B cell (primary cell): ENCODE measurements at regions not wholly inside any gene's neighbourhood (a gene's known extent, or its start where the extent isn't known, plus 50 kb on each side); places are given as distances from the start of the nearest gene placed in this dataset.

ENCODE experiments used
- ATAC-seq: fragments of 200-7000 bp; cut with Tn5 transposase; one replicate; pipeline ENCODE4 v1.10.0; 2021; ENCODE audit warnings: low read depth, mild to moderate bottlenecking, moderate number of reproducible peaks, moderate library complexity
- CTCF ChIA-PET: fragments of 350-600 bp; sonication (Branson Sonifier 250); formaldehyde crosslinking; loops from one replicate; lab custom pipeline; 2021; ENCODE audit warnings: antibody characterized with exemption, inconsistent platforms; lab: Charles Lee
- POLR2A ChIA-PET: fragments of 350-600 bp; sonication (Branson Sonifier 250); formaldehyde crosslinking; loops from one replicate; lab custom pipeline; 2021; ENCODE audit warnings: antibody characterized with exemption; lab: Charles Lee
- DNase-seq: peaks from one replicate; pipeline ENCODE4 v3.0.0; 2013
- H2AFZ ChIP-seq: 2 replicates; pipeline ENCODE4 v1.6.1; 2012; ENCODE audit warnings: mild to moderate bottlenecking, low read depth, low read length; ENCODE audit not compliant: insufficient read depth, poor library complexity, severe bottlenecking
- H3K27ac ChIP-seq, 2 donors: 1 replicate in 1 of 2; 2 replicates in 1 of 2; pipeline ENCODE4 v1.5.1; 2012 to 2013; ENCODE audit warnings: low read length in 2 of 2, mild to moderate bottlenecking in 2 of 2, moderate library complexity in 1 of 2
- H3K27me3 ChIP-seq, 4 experiments: fragments of 200-600 bp in 1 of 4; sonication (generic) in 1 of 4; replicated peaks in 1 of 4; 1 replicate in 2 of 4; 2 replicates in 2 of 4; pipeline versions ENCODE4 v1.6.1 to v1.7.0; 2013 to 2016; ENCODE audit warnings: low read length in 3 of 4, mild to moderate bottlenecking in 2 of 4, mixed read lengths in 1 of 4, moderate library complexity in 1 of 4; ENCODE audit not compliant: insufficient read depth in 4 of 4, control insufficient read depth in 3 of 4; ENCODE audit errors: control extremely low read depth in 1 of 4
- H3K36me3 ChIP-seq, 2 experiments: replicated peaks in 1 of 2; 1 replicate in 1 of 2; 2 replicates in 1 of 2; pipeline versions ENCODE4 v1.6.1 to v1.7.1; 2013; ENCODE audit warnings: low read length in 1 of 2; ENCODE audit not compliant: insufficient read depth in 2 of 2, control insufficient read depth in 1 of 2; ENCODE audit errors: control extremely low read depth in 1 of 2, extremely low read depth in 1 of 2
- H3K4me1 ChIP-seq, 2 donors: fragments of 200-600 bp in 1 of 2; sonication (generic) in 1 of 2; 1 replicate in 1 of 2; 2 replicates in 1 of 2; pipeline versions ENCODE4 v1.5.1 to v1.6.1; 2013 to 2017; ENCODE audit warnings: low read length in 2 of 2; ENCODE audit not compliant: control insufficient read depth in 2 of 2, insufficient read depth in 2 of 2
- H3K4me2 ChIP-seq: replicated peaks from 2 replicates; pipeline ENCODE3; 2012; ENCODE audit warnings: mild to moderate bottlenecking, low read depth, low read length; ENCODE audit not compliant: poor library complexity, severe bottlenecking
- H3K4me3 ChIP-seq, 5 experiments: fragments of 200-600 bp in 1 of 5; sonication (generic) in 1 of 5; 1 replicate in 3 of 5; 2 replicates in 2 of 5; pipeline versions ENCODE4 v1.5.1 to v1.7.0; 2011 to 2016; ENCODE audit warnings: low read length in 4 of 5, mild to moderate bottlenecking in 4 of 5, low read depth in 2 of 5, control low read depth in 1 of 5, moderate library complexity in 1 of 5; ENCODE audit not compliant: insufficient read depth in 1 of 5; ENCODE audit errors: control extremely low read depth in 1 of 5, extremely low read depth in 1 of 5
- H3K79me2 ChIP-seq: fragments of 200-600 bp; sonication (generic); one replicate; pipeline ENCODE4 v1.6.0; 2016; ENCODE audit warnings: low read length; ENCODE audit not compliant: control insufficient read depth, insufficient read depth
- H3K9ac ChIP-seq: fragments of 200-600 bp; sonication (generic); 2 replicates; pipeline ENCODE4 v1.6.1; 2017; ENCODE audit warnings: mild to moderate bottlenecking, low read length, moderate library complexity
- H3K9me3 ChIP-seq, 3 donors: one replicate each; pipeline versions ENCODE4 v1.6.1 to v1.7.1; 2013; ENCODE audit warnings: low read length in 2 of 3; ENCODE audit not compliant: control insufficient read depth in 2 of 3, insufficient read depth in 1 of 3; ENCODE audit errors: control extremely low read depth in 1 of 3
- H4K20me1 ChIP-seq: 2 replicates; pipeline ENCODE4 v1.6.0; 2012; ENCODE audit warnings: mild to moderate bottlenecking, low read length; ENCODE audit not compliant: insufficient read depth, control insufficient read depth, poor library complexity, severe bottlenecking
- H3K27ac Mint-ChIP-seq: one replicate; pipeline ENCODE4 v1.8.0; 2021; ENCODE audit warnings: mixed read lengths
- H3K27me3 Mint-ChIP-seq: one replicate; pipeline ENCODE4 v1.8.0; 2021; ENCODE audit warnings: mixed read lengths
- H3K4me1 Mint-ChIP-seq: one replicate; pipeline ENCODE4 v1.8.0; 2021; ENCODE audit warnings: mixed read lengths
- H3K4me3 Mint-ChIP-seq: one replicate; pipeline ENCODE4 v1.8.0; 2021; ENCODE audit warnings: mixed read lengths
- H3K9me3 Mint-ChIP-seq: one replicate; pipeline ENCODE4 v1.8.0; 2022; ENCODE audit warnings: mixed read lengths; ENCODE audit not compliant: insufficient read depth
- CTCF ChIP-seq: fragments of 200-600 bp; IDR thresholded peaks from one replicate; pipeline ENCODE4 v1.8.0; 2022; ENCODE audit warnings: antibody characterized with exemption, mild to moderate bottlenecking
- EZH2 ChIP-seq: IDR thresholded peaks from 2 replicates; pipeline ENCODE4 v1.6.1; 2012; ENCODE audit warnings: borderline replicate concordance, low read depth, mild to moderate bottlenecking, moderate library complexity, low read length; ENCODE audit not compliant: insufficient read depth, poor library complexity, severe bottlenecking
- WGBS: methylation state at CpG from one replicate; pipeline ENCODE4 v1.1.5; 2013; ENCODE audit warnings: missing lambda C conversion rate; ENCODE audit not compliant: insufficient coverage; 5-methylcytosine and 5-hydroxymethylcytosine counted together
- intact Hi-C: fragments of 100-400 bp; cut with micrococcal nuclease; formaldehyde crosslinking; loops from one replicate; pipeline ENCODE4 v1.10.0; 2022

- H3K4me3 ChIP-seq = no peak overlapping the region
- H3K4me1 Mint-ChIP-seq = no peaks in the 10 kb centered on the region
- ChIA-PET POLR2A (no interaction called here), CTCF (no interaction called here)
- H3K27me3 ChIP-seq = no peaks in the 10 kb centered on the region
- intact Hi-C loops = no loop called here
- H3K9ac ChIP-seq = no peak overlapping the region
- H3K27ac Mint-ChIP-seq = no peak overlapping the region
- TF ChIP-seq EZH2 = no peak
- TF ChIP-seq CTCF = no peak
- no peaks in the 10 kb centered on the region for H3K79me2 ChIP-seq
- no peak overlapping the region for H3K27ac ChIP-seq
- no peak overlapping the region for H2AFZ ChIP-seq
- WGBS = no CpG with 5 or more reads among the region's 3 CpGs
- no peaks in the 10 kb centered on the region for H3K9me3 Mint-ChIP-seq
- peaks cover 3% of the 10 kb centered on the region for H3K27me3 Mint-ChIP-seq
- H4K20me1 ChIP-seq = no peaks in the 10 kb centered on the region
- no peak for ATAC-seq
- H3K4me1 ChIP-seq = no peaks in the 10 kb centered on the region
- H3K4me3 Mint-ChIP-seq = no peak overlapping the region
- H3K4me2 ChIP-seq = no peak overlapping the region
- no peak for DNase-seq
- H3K36me3 ChIP-seq = no peaks in the 10 kb centered on the region
- peaks cover 0 to 2% (median 0%) of the 10 kb centered on the region in 3 donors for H3K9me3 ChIP-seq
These were observed 125.3 kb upstream of the APCDD1 start for GRCh38 chr18:10329101-10329500.

- Histone ChIP-seq H2AFZ (no peak overlapping the region), H3K9me3 (peaks cover 0 to 2% (median 0%) of the 10 kb centered on the region in 3 donors), H3K9ac (no peak overlapping the region), H3K4me1 (no peaks in the 10 kb centered on the region), H3K36me3 (no peaks in the 10 kb centered on the region), H3K27ac (no peak overlapping the region), H3K4me2 (no peak overlapping the region), H3K79me2 (no peaks in the 10 kb centered on the region), H3K4me3 (no peak overlapping the region), H4K20me1 (no peaks in the 10 kb centered on the region), H3K27me3 (no peaks in the 10 kb centered on the region)
- intact Hi-C loops = no loop called here
- ATAC-seq (no peak), DNase-seq (no peak)
- no peak for TF ChIP-seq EZH2
- TF ChIP-seq CTCF = no peak
- peaks cover 3% of the 10 kb centered on the region for H3K27me3 Mint-ChIP-seq
- H3K4me1 Mint-ChIP-seq = no peaks in the 10 kb centered on the region
- no peaks in the 10 kb centered on the region for H3K9me3 Mint-ChIP-seq
- ChIA-PET POLR2A (no interaction called here), CTCF (no interaction called here)
- WGBS = 92% methylated on average over 4 of the region's 5 CpGs
- no peak overlapping the region for H3K4me3 Mint-ChIP-seq
- no peak overlapping the region for H3K27ac Mint-ChIP-seq
These were observed 124.0 kb upstream of the APCDD1 start for GRCh38 chr18:10330428-10330827.
